H9 (cell line): ENCODE measurements at regions not wholly inside any gene's neighbourhood (a gene's known extent, or its start where the extent isn't known, plus 50 kb on each side); places are given as distances from the start of the nearest gene placed in this dataset.

Experiments used
- DNase-seq: peaks from one replicate; pipeline ENCODE4 v3.0.0-alpha.2; 2017
- H2AFZ ChIP-seq: one replicate; pipeline ENCODE4 v1.6.1; 2013; ENCODE audit warnings: mild to moderate bottlenecking, low read length, control low read depth, moderate library complexity
- H2AK5ac ChIP-seq: 2 replicates; pipeline ENCODE4 v1.6.1; 2013; ENCODE audit warnings: low read length, control low read depth, mixed read lengths; ENCODE audit not compliant: insufficient read length
- H2BK120ac ChIP-seq: one replicate; pipeline ENCODE4 v1.6.1; 2013; ENCODE audit warnings: low read depth, mild to moderate bottlenecking, low read length, control low read depth, inconsistent platforms; ENCODE audit not compliant: poor library complexity, severe bottlenecking
- H2BK12ac ChIP-seq: 2 replicates; pipeline ENCODE4 v1.6.1; 2013; ENCODE audit warnings: low read length, control low read depth, mixed read lengths, low read depth; ENCODE audit not compliant: insufficient read length
- H2BK15ac ChIP-seq: 2 replicates; pipeline ENCODE4 v1.6.1; 2013; ENCODE audit warnings: low read depth, low read length, control low read depth
- H2BK20ac ChIP-seq: one replicate; pipeline ENCODE4 v1.6.1; 2013; ENCODE audit warnings: low read depth, mild to moderate bottlenecking, low read length, control low read depth, inconsistent platforms; ENCODE audit not compliant: poor library complexity, severe bottlenecking
- H2BK5ac ChIP-seq: 2 replicates; pipeline ENCODE4 v1.6.1; 2013; ENCODE audit warnings: low read length, control low read depth, mixed read lengths; ENCODE audit not compliant: insufficient read length
- H3K14ac ChIP-seq: 2 replicates; pipeline ENCODE4 v1.6.1; 2013; ENCODE audit warnings: low read length, control low read depth; ENCODE audit not compliant: insufficient read depth
- H3K18ac ChIP-seq: 2 replicates; pipeline ENCODE4 v1.6.1; 2013; ENCODE audit warnings: low read depth, mild to moderate bottlenecking, mixed read lengths, low read length, control low read depth; ENCODE audit not compliant: insufficient read length
- H3K23ac ChIP-seq: 2 replicates; pipeline ENCODE4 v1.6.1; 2013; ENCODE audit warnings: low read length, control low read depth, mixed read lengths, low read depth; ENCODE audit not compliant: insufficient read length
- H3K23me2 ChIP-seq: 2 replicates; pipeline ENCODE4 v1.6.1; 2013; ENCODE audit warnings: low read depth, mild to moderate bottlenecking, mixed read lengths, low read length, control low read depth; ENCODE audit not compliant: insufficient read length, poor library complexity, severe bottlenecking
- H3K27ac ChIP-seq: 2 replicates; pipeline ENCODE4 v1.5.1; 2013; ENCODE audit warnings: low read length, control low read depth, mixed read lengths, low read depth; ENCODE audit not compliant: insufficient read length
- H3K27me3 ChIP-seq: 2 replicates; pipeline ENCODE4 v1.6.1; 2013; ENCODE audit warnings: low read length, control low read depth, inconsistent platforms; ENCODE audit not compliant: insufficient read depth
- H3K4ac ChIP-seq: 2 replicates; pipeline ENCODE4 v1.6.1; 2013; ENCODE audit warnings: low read depth, mild to moderate bottlenecking, control low read depth, inconsistent platforms, low read length, moderate library complexity
- H3K4me1 ChIP-seq: 2 replicates; pipeline ENCODE4 v1.6.1; 2013; ENCODE audit warnings: low read length, control low read depth, inconsistent platforms; ENCODE audit not compliant: insufficient read depth
- H3K4me2 ChIP-seq: 2 replicates; pipeline ENCODE4 v1.6.1; 2013; ENCODE audit warnings: low read length, control low read depth, mixed read lengths; ENCODE audit not compliant: insufficient read length, insufficient read depth
- H3K56ac ChIP-seq: 2 replicates; pipeline ENCODE4 v1.6.1; 2013; ENCODE audit warnings: low read depth, mild to moderate bottlenecking, mixed read lengths, low read length, control low read depth; ENCODE audit not compliant: insufficient read length
- H3K79me1 ChIP-seq: 2 replicates; pipeline ENCODE4 v1.6.1; 2013; ENCODE audit warnings: low read depth, mild to moderate bottlenecking, moderate library complexity, low read length, control low read depth, inconsistent platforms; ENCODE audit not compliant: insufficient read depth, poor library complexity, severe bottlenecking
- H3K79me2 ChIP-seq: 2 replicates; pipeline ENCODE4 v1.6.1; 2013; ENCODE audit warnings: low read length, control low read depth, inconsistent platforms; ENCODE audit not compliant: insufficient read depth
- H3K9ac ChIP-seq: 2 replicates; pipeline ENCODE4 v1.6.1; 2013; ENCODE audit warnings: low read length, control low read depth, mixed read lengths; ENCODE audit not compliant: insufficient read length; ENCODE audit errors: extremely low read depth
- H3K9me3 ChIP-seq: one replicate; pipeline ENCODE4 v1.6.1; 2013; ENCODE audit warnings: low read depth, low read length, inconsistent platforms; ENCODE audit not compliant: control insufficient read depth
- H3T11ph ChIP-seq: one replicate; pipeline ENCODE4 v1.6.1; 2013; ENCODE audit warnings: mild to moderate bottlenecking, low read length, control low read depth, inconsistent platforms
- H4K20me1 ChIP-seq: one replicate; pipeline ENCODE4 v1.6.1; 2013; ENCODE audit not compliant: control insufficient read depth, insufficient read length, insufficient read depth
- H4K5ac ChIP-seq: 2 replicates; pipeline ENCODE4 v1.6.1; 2013; ENCODE audit warnings: low read depth, mild to moderate bottlenecking, mixed read lengths, low read length, control low read depth; ENCODE audit not compliant: insufficient read length
- H4K8ac ChIP-seq: replicated peaks from 2 replicates; pipeline ENCODE4 v1.6.1; 2013; ENCODE audit warnings: low read length, control low read depth, mixed read lengths, low read depth; ENCODE audit not compliant: insufficient read length
- H4K91ac ChIP-seq: 2 replicates; pipeline ENCODE4 v1.6.1; 2013; ENCODE audit warnings: low read depth, mild to moderate bottlenecking, moderate library complexity, mixed read lengths, low read length, control low read depth; ENCODE audit not compliant: insufficient read length
- H3K27ac Mint-ChIP-seq, 3 experiments: 2 replicates in 2 of 3; 3 replicates in 1 of 3; pipeline ENCODE4 v1.8.0; 2020 to 2021; ENCODE audit warnings: mixed read lengths in 3 of 3, mild to moderate bottlenecking in 1 of 3, moderate library complexity in 1 of 3
- H3K27me3 Mint-ChIP-seq: 2 replicates; pipeline ENCODE4 v1.8.0; 2021; ENCODE audit warnings: low read depth, mild to moderate bottlenecking, moderate library complexity, mixed read lengths
- H3K36me3 Mint-ChIP-seq, 3 experiments: 2 replicates in 2 of 3; 3 replicates in 1 of 3; pipeline ENCODE4 v1.8.0; 2020 to 2021; ENCODE audit warnings: low read depth in 3 of 3, mixed read lengths in 3 of 3; ENCODE audit not compliant: insufficient read depth in 1 of 3
- H3K4me1 Mint-ChIP-seq, 2 experiments: 2 replicates each; pipeline ENCODE4 v1.8.0; 2020; ENCODE audit warnings: mixed read lengths in 2 of 2
- H3K4me3 Mint-ChIP-seq, 2 experiments: 2 replicates in 1 of 2; 3 replicates in 1 of 2; pipeline ENCODE4 v1.8.0; 2020 to 2021; ENCODE audit warnings: mild to moderate bottlenecking in 2 of 2, mixed read lengths in 2 of 2, moderate library complexity in 1 of 2
- H3K9me3 Mint-ChIP-seq, 2 experiments: 2 replicates in 1 of 2; 3 replicates in 1 of 2; pipeline ENCODE4 v1.8.0; 2020; ENCODE audit warnings: mild to moderate bottlenecking in 2 of 2, mixed read lengths in 2 of 2, moderate library complexity in 1 of 2
- WGBS: extraction: QIAGEN DNeasy Blood & Tissue Kit; methylation state at CpG from one replicate; pipeline ENCODE4 v1.1.7; 2013; ENCODE audit warnings: missing lambda C conversion rate, low lambda C conversion rate, mixed read lengths; ENCODE audit not compliant: insufficient read length; ENCODE audit errors: extremely low coverage; 5-methylcytosine and 5-hydroxymethylcytosine counted together
- TF ChIP-seq, protein P1 (sequence below): fragments of 200-600 bp; sonication (generic); conservative IDR thresholded peaks from 3 replicates; pipeline ENCODE4 v1.8.0; 2021; ENCODE audit warnings: antibody characterized with exemption, mild to moderate bottlenecking

DNA sequence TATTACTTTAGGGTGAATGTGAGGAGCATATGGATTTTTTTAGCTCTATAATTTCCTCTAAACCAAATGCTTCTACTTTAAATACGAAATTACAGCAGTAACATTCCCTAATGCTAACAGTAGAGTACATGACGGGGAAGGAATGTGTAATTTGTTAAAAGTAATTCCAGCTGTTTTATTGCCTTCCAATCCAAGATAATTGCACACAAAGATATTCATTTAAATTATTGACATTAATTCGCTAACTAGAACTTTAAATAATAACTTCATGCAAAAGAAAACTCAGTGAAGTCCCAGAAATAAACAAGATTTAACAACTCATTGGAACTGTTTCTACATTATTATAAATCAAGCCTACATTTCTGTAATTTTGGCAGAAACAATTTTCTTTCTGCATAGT is 261.4 kb upstream of the CFAP20DC start:
- Histone ChIP-seq H2BK20ac (no peak overlapping the region), H3K4me2 (no peak overlapping the region), H3K9me3 (no peaks in the 10 kb centered on the region), H3K27ac (no peak overlapping the region), H4K91ac (no peak overlapping the region), H2BK15ac (no peak overlapping the region), H3T11ph (no peak overlapping the region), H2BK5ac (no peak overlapping the region), H4K8ac (no peak overlapping the region), H2BK120ac (no peak overlapping the region), H4K5ac (no peak overlapping the region), H3K79me2 (no peaks in the 10 kb centered on the region), H2AFZ (no peak overlapping the region), H3K56ac (no peak overlapping the region), H4K20me1 (no peaks in the 10 kb centered on the region), H3K4ac (no peak overlapping the region), H3K79me1 (no peaks in the 10 kb centered on the region), H3K18ac (no peak overlapping the region), H3K23ac (no peak overlapping the region), H3K4me1 (no peaks in the 10 kb centered on the region), H3K14ac (no peak overlapping the region), H3K9ac (no peak overlapping the region), H2BK12ac (no peak overlapping the region), H3K23me2 (no peaks in the 10 kb centered on the region), H2AK5ac (no peak overlapping the region), H3K27me3 (no peaks in the 10 kb centered on the region)
- Mint-ChIP-seq H3K9me3 (no peaks in the 10 kb centered on the region), H3K27me3 (no peaks in the 10 kb centered on the region), H3K4me1 (no peaks in the 10 kb centered on the region), H3K36me3 (no peaks in the 10 kb centered on the region), H3K27ac (no peak overlapping the region), H3K4me3 (no peak overlapping the region)
- no peak for DNase-seq
- WGBS, result no CpG with 5 or more reads among the region's 3 CpGs
- TF ChIP-seq, protein P1, sequence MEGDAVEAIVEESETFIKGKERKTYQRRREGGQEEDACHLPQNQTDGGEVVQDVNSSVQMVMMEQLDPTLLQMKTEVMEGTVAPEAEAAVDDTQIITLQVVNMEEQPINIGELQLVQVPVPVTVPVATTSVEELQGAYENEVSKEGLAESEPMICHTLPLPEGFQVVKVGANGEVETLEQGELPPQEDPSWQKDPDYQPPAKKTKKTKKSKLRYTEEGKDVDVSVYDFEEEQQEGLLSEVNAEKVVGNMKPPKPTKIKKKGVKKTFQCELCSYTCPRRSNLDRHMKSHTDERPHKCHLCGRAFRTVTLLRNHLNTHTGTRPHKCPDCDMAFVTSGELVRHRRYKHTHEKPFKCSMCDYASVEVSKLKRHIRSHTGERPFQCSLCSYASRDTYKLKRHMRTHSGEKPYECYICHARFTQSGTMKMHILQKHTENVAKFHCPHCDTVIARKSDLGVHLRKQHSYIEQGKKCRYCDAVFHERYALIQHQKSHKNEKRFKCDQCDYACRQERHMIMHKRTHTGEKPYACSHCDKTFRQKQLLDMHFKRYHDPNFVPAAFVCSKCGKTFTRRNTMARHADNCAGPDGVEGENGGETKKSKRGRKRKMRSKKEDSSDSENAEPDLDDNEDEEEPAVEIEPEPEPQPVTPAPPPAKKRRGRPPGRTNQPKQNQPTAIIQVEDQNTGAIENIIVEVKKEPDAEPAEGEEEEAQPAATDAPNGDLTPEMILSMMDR, result no peak
